DMS153 treated with DMSO at 0.1 percent for 48 hours (cell line): ENCODE measurements at regions not wholly inside any gene's neighbourhood (a gene's known extent, or its start where the extent isn't known, plus 50 kb on each side); places are given as distances from the start of the nearest gene placed in this dataset.
"Not testable (repeated sequence)": the region's sequence is repeated elsewhere in the genome, so short reads cannot be mapped to it uniquely, and the experiment has no call there.

Experiments
- DNase-seq: peaks from one replicate; lab custom pipeline; 2025; ENCODE audit not compliant: unreplicated experiment; lab: John Stamatoyannopoulos, UW

DNA sequence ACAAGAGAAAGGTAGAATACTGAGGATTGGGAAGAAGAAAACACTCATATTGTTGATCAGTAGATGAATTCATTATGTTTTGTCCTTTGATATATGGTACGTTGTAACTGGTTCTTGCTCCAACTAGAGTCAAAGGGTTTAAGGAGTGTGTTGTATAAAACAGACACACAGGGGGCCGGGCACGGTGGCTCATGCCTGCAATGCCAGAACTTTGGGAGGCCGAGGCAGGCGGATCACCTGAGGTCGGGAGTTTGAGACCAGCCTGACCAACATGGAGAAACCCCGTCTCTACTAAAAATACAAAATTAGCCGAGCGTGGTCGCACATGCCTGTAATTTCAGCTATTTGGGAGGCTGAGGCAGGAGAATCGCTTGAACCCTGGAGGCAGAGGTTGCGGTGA is 1624.0 kb upstream of the AGA start:
- not testable (repeated sequence) for DNase-seq

DNA sequence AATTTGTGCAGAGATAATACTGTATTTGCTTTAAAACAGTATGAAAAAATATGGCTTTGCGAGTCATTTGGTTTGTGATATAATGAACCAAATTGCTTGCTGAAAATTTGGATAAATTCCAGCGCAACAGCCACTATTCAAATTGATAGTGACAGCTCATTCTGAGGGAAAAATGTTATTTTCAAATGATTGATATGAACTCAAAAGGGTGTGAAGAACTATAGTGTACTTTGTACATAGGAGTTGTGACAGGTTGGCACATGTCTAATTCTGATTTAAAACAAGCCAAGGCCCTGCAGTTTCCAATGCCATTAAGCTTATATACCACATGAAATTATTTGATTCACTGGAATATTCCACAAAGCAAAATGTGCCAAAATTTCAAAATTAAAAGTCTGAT is 1628.9 kb upstream of the AGA start:
- no peak for DNase-seq

- no peak for DNase-seq
These were observed 1634.6 kb upstream of the AGA start for GRCh38 chr4:179076865-179077264.

DNA sequence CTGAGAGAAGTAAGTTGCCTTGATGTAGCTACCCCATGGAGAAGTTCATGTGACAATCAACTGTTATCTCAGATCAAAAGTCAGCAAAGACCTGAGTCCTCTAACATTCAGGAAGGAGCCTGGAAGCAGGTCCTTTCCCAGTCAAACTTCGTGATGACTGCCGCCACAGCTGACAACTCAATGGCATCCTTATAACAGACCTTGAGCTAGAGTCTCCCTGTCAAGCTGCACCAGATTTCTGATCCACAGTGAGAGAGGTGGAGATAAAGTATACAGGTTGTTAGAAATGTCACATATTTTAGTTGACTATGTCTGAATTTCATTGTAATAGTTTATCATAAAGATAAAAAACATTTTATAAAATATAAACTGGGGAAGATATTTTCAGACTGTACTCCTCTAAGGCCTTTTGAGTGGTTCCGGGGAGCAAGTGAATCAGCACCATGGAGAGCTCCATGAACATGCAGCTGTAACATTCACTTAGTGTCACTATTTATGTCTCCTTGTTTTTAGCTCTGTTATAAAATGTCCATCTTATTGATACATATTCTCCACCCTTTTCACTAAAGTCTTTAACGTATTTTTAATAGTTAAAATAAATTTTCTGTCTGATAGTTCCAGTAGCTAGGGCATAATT is 1653.5 kb upstream of the AGA start:
- DNase-seq, result no peak

GRCh38 chr4:179097741-179098140 is 1655.5 kb upstream of the AGA start:
- DNase-seq, result no peak

DNA sequence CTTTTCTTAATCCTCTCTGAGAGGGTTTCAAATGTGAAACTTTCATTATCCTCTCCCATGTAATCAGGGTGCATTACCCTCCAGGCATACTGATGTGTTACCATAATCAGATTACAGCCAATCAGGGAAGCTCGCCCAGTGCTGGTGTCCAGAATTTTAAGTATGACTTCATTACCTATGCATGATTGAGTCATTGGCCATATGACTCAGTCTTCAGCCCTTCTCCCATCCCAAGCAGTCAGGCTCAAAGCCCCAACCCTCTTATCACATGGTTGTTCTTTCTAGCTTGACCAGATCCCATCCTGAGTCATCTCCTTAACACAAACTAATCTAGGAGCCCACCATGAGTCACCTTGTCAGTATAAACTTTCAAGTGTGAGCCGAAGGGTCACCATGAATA is 1668.1 kb upstream of the AGA start:
- DNase-seq, result no peak

GRCh38 chr4:179110816-179111215 is 1668.6 kb upstream of the AGA start:
- DNase-seq, result no peak

DNA sequence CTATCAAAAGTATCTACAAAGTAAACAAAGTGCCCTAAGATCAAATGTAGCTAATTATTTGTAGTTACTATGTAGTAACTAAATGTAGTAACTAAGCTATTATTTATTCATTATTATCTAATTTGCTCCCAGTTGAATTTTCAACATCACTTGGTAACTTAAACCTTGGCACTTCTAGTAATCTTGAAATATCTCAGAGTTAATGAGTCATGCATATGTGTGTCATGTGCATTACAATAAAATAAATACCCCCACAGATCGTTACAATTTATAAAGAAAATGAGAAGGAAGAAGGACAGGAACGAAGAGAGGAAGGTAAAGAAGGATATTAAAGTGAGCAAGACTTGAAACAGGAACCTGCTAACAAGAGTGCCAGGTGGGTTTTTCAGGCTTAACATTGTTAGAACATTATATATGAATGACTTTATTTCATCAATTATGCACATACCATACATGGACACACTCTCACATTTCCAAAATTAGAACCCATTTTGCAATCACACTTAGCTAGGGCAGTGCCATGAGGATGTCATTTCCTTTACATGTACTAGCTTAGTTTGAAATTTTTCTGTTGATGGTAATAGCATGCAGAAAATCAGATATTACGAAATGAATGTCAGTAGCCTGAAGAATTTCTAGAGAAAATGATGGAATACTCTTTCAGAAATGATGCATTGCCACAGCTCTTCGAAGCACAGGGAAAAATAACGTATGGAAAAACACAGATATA is 1670.4 kb upstream of the AGA start:
- DNase-seq, result no peak

- DNase-seq, result no peak
These were observed 1672.4 kb upstream of the AGA start for GRCh38 chr4:179114615-179115014.

GRCh38 chr4:179116011-179116410 is 1673.8 kb upstream of the AGA start:
- no peak for DNase-seq

- no peak for DNase-seq
These were observed 1674.3 kb upstream of the AGA start for GRCh38 chr4:179116581-179116980.

DNA sequence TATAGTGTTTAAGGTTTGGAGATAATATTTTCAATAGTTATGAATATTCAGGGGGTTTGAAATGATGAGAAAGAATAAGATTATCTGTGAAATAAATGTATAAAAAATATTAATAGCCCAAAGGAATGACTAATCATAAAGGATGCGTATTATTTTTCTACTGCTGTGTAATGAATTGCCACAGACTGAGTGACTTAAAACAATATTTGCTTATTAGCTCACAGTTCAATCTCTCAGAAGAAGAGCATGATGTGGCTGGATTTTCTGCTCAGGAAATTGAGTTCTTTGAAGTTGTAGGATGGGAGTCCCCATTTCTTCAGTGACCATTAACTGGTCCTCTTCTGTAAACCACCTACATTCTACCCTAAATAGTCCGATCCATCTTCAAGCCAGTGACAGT is 1680.8 kb upstream of the AGA start:
- DNase-seq, result no peak

DNA sequence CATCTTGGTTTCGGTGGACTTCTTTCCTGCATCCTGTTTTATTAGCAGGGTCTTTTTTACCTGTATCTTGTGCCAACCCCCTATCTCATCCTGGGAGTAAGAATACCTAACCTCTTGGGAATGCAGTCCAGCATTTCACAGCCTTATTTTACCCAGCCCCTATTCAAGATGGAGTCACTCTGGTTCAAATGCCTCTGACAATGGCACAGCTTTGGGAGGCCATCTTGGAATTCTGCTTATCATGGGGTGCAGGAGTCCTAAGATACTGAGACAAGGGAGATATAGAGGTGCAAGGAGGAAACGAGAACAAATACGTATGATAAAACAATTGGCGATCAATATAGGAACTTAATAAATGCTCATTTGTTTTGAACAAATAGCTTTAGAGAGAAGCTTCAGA is 1682.2 kb upstream of the AGA start:
- DNase-seq, result no peak

DNA sequence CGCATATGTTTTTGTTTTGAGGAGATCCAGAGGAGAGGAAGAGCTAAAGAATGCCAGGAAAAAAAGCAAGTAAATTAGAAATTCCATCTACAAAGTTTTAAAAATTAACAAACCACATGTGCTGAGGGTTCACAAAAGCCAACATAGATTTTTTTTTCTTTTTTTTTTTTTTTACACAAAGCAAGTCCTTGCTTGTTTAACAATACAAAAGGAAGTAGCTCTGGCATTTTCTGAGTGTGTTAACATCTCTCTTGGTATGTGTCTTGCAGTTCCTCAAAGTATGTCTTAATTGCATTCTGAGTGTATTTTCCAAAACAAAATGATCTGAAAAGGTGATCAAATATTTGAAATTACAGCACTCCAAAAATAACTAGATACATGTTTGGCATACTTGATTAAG is 1682.7 kb upstream of the AGA start:
- no peak for DNase-seq

DNA sequence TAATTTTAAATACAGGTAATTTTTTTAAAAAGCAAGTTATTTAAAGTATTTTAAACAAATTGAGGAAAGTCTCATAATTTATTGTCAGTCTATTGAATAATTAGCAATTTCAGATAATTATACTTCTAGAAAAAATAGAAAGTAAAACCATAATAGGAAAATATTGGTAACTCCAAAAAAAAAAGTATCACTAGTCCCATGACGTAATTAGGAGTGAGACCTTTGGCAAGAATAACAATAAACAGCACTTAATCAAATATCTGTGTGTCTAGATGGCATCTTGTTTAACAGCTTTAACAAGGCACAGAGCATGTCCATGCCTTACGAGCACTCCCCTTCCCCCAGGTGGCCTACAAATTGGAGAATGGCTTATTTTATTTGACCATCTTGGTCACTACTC is 1683.6 kb upstream of the AGA start:
- no peak for DNase-seq

DNA sequence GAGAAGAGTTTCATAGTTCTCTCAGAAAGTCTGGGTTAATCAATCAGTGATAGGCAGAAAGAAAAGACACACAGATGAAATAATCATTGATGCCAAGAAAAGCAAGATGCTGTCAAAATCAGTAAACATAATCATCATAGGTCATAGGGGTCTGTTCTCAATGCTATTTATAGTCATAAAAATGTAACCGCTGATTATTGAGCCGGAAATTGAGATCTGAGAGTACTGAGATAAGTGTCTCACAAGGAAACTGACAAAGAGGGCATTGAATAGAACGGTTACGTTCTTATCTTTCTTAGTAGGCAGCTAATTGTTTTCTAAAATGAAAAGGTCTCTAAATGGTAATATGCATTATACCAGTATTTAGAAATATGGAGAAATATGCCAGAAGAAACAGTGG is 1686.1 kb upstream of the AGA start:
- no peak for DNase-seq

DNA sequence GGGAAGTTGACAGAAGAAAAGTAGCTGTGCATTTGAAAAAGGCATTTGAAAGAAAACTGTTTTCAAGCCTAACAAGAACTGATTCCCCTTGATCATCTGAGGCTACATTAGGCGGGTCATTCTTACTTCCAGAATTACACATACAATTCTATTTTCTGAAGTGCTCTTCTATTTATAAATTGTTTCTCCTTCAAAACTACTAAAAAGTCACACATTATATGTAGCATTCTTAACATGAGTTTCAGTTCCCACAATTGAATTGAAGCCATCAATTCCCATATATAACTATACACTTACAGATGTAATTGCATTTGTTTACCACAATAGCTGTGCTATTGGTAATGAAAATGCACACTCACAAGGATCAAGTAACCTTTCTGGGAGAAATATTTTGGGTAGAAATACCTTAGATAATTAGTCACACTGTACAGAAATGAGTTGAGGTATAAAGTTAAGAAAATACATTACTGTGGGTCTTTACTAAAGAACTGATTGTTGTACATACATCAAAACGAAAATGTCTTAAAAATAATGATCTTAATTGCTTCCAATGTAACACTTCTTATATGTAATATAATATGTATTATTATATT is 1688.0 kb upstream of the AGA start:
- no peak for DNase-seq

DNA sequence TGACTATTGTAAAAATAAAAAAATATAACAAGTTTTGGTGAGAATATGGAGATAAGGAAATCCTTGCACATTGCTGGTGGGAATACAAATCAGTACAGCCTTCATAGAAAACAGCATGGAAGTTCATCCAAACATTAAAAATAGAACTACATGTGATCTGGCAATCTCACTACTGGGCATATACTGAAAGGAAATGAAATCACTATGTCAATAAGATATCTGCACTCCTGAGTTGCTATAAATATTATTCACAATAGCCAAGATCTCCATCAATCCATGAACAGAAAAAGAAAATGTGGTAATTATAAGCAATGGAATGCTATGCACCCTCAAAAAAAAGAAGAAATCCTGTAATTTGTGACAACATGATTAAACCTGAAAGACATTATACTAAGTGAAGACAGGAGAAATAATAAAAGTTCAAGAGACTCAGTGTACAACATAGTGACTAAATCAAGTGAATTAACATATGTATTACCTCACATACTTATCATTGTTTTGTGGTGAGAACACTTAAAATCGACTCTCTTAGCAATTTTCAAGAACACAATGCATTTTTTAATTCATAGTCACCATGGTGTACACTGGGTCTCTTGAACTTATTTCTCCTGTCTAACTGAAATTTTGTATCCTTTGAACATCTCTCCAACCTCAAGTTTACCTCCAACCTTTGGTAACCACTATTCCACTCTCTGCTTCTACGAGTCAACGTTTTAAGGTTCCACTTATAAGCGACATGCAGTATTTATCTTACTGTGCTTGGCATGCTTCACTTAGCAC is 1703.7 kb upstream of the AGA start:
- no peak for DNase-seq

- no peak for DNase-seq
These were observed 1709.5 kb upstream of the AGA start for GRCh38 chr4:179151770-179152169.

DNA sequence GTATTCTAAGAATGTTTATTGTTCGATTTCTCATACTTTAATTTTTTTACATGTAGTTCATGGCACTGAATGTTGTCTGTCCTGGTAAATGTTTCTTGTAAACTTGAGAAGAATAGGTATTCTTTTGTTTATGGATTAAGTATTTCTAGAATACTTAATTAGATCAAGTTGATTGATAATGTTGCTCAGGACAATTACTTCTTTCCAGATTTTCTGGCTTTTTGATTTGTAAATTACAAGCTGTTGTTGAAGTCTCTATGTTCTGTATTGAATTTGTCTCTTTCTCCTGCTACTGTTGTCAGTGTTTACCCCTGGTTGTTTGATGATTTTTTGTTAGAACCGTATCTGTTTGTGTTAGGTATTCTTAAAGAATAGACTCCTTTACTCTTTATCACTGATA is 1720.9 kb upstream of the AGA start:
- no peak for DNase-seq

- no peak for DNase-seq
These were observed 1722.2 kb upstream of the AGA start for GRCh38 chr4:179164267-179164999.
